Choroid plexus epithelial cell (primary cell): ENCODE measurements at regions not wholly inside any gene's neighbourhood (a gene's known extent, or its start where the extent isn't known, plus 50 kb on each side); places are given as distances from the start of the nearest gene placed in this dataset.
"Not testable (repeated sequence)": the region's sequence is repeated elsewhere in the genome, so short reads cannot be mapped to it uniquely, and the experiment has no call there.

ENCODE experiments used
- DNase-seq: peaks from one replicate; pipeline ENCODE4 v3.0.0-alpha.2; 2010; ENCODE audit warnings: low read depth
- H3K4me3 ChIP-seq: 2 replicates; pipeline ENCODE4 v1.5.1; 2011; ENCODE audit warnings: low read depth, mild to moderate bottlenecking, control low read depth, low read length, moderate library complexity
- CTCF ChIP-seq: conservative IDR thresholded peaks from 2 replicates; pipeline ENCODE4 v1.5.1; 2011; ENCODE audit warnings: low read depth, mild to moderate bottlenecking, control low read depth, inconsistent platforms, low read length, moderate library complexity

DNA sequence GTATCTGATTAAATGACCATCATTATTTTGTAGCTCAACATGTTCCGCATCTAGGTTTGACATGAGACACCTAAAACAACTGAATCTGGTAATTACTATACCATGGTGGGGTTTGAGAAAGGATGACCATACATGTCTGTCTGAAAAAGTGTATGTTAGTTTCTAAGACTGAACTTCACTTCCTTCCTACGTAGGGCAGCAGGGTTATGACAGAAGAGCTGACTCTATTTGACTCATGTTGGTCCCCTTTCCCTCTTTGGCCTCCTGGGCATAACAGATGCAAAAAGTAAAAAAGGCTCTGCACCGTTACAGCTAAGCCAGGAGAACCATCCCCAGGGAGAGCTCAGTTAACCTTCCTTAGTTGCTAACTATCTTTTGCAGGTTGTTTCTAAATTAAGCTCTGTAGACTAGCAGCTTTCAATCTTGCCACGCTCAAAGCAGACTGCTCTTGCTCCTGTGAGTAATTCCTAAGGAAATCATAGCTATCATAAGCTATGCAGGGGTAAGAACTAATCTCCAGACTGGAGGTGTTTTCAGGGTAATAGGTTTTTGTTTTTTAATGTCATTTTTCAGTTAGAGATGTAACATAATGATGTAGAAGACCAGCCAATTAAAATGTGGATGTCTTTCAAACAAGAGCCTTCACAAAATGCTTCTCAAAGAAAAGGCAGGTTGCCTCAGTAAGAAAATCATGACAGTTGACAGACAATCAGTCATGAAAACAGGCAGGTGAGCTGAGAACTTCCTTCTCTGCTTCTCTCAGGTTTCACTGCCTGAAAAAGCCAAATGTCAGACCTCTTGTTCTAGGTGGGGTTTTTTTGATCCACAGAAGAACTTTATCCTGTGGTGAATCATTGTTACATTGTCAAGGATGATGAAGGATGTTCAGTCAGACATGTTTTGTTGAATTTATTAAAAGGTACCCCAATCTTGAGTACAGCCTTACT is 66.9 kb upstream of the DAPP1 start:
- no peak overlapping the region for H3K4me3 ChIP-seq
- no peak for DNase-seq
- no peak for TF ChIP-seq CTCF

- no peak overlapping the region for H3K4me3 ChIP-seq
- DNase-seq = no peak
- TF ChIP-seq CTCF = no peak
Measured at GRCh38 chr4:99746443-99746842, 70.2 kb upstream of the DAPP1 start.

DNA sequence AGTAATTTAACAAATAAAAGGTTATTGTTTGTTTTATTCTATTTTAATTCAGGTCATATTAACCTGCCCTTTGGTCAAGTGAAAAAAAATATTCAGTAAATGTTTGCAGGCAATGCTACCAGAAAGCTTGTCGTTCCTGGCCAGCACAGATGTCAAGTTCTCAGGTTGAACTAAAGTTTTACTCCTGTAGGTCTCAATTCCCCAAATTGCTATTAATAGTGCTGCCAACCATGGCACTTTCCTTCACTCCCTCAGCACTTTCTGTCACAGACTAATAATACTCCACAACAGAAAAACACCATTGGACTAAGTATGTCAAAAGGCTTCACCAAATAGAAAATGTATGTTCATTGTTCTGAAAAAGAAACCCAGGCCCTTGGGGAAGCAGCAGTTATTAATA is 79.2 kb upstream of the C4orf54 start:
- TF ChIP-seq CTCF = no peak
- no peak for DNase-seq
- H3K4me3 ChIP-seq = no peak overlapping the region

DNA sequence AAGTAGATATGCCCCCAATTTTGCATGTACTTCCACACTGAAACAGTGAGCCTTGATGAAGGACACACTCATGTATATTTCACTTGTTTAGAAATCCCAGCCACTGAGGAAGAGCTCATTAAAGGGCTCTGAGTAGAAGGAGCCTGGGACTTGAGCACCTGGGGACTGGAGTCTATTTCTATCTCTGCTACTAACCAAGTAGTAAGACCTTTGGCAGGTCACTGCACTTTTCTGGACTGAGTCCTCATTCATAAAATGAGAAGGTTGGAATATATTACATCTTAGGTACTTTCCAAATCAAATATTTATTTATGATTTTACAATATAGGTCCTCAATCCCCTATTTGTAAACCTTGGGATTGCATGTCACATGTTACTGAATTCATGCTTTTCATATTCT is 78.2 kb upstream of the C4orf54 start:
- H3K4me3 ChIP-seq = no peak overlapping the region
- TF ChIP-seq CTCF = no peak
- no peak for DNase-seq

DNA sequence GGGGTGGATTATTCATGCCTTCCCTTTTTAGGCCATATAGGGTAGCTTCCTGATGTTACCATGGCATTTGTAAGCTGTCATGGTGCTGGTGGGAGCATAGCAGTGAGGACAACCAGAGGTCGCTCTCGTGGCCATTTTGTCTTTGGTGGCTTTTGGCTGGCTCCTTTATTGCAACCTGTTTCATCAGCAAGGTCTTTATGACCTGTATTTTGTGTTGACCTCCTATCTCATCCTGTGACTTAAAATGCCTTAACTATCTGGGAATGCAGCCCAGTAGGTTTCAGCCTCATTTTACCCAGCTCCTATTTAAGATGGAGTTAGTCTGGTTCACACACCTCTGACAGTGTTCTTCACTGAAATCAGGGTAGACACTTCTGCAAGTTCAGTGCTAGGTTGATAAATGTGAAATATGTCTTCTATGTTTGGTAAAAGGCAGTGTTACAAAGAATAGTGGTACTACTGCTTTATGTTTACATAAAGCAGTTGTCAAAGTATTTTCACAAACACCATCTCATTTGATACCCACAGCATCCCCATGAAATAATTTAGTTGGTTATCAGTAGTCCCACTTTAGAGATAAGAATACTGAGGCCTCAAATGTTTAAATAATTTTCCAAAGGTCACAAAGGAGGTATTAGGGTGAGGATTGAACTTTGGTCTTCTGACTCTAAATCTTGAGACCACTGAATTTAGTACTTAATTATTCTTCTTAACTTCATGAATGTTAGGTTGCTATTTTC is 77.1 kb upstream of the C4orf54 start:
- H3K4me3 ChIP-seq = no peak overlapping the region
- no peak for TF ChIP-seq CTCF
- no peak for DNase-seq

- not testable (repeated sequence) for H3K4me3 ChIP-seq
Measured at GRCh38 chr4:99733455-99733854, 75.8 kb upstream of the C4orf54 start.

GRCh38 chr4:99729186-99729585 is 71.6 kb upstream of the C4orf54 start:
- no peak overlapping the region for H3K4me3 ChIP-seq
- TF ChIP-seq CTCF = no peak
- no peak for DNase-seq

More at GRCh38 chr4:99733455-99733854, 75.8 kb upstream of the C4orf54 start:
- not testable (repeated sequence) for DNase-seq
